GM21529 (cell line): ENCODE measurements at regions not wholly inside any gene's neighbourhood (a gene's known extent, or its start where the extent isn't known, plus 50 kb on each side); places are given as distances from the start of the nearest gene placed in this dataset.
"Not testable (repeated sequence)": the region's sequence is repeated elsewhere in the genome, so short reads cannot be mapped to it uniquely, and the experiment has no call there.

ENCODE experiments used
- ATAC-seq: cut with Tn5 transposase; IDR thresholded peaks from one replicate; pipeline ENCODE4 v1.9.1; 2021; ENCODE audit not compliant: unreplicated experiment

DNA sequence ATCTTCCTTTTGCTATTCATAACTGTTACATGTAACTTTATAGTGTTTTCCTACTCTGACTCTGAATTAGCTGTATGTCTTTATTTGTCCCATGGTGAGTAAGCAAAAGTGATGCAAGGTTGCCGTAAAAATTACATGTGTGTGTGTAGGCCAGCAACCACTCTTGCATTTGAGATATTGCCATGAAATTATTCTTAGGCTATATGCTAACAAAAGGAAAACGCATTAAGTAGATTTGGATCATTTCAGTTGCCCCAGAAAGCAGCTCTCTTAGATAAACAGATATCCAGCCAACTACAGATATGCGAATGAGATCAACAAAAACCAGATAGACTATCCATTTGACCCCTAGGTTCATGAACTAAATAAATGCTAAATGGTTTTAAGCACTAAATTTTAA, 73.6 kb downstream of the CYLC2 start:
- ATAC-seq, result no peak

- no peak for ATAC-seq
Observed at GRCh38 chr9:103078581-103078980, 83.4 kb downstream of the CYLC2 start.

DNA sequence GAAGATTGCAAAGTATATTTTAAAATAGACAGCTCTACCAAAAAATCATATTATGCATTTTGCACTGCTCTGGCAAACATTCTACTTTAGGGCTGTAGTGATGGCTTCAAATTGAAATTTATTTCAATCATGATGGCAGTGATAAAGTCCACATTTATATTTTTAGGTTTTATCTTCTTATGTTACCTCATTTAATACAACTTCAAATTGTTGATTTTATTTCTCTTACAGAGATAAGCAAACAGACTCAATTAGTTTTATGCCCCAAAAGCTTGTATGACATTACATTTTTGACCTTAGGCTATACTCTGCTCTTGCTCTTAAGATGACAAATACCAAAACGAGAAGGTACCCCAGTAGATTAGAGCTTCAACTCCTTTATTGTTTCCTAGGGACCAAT, 87.4 kb downstream of the CYLC2 start:
- ATAC-seq, result no peak

DNA sequence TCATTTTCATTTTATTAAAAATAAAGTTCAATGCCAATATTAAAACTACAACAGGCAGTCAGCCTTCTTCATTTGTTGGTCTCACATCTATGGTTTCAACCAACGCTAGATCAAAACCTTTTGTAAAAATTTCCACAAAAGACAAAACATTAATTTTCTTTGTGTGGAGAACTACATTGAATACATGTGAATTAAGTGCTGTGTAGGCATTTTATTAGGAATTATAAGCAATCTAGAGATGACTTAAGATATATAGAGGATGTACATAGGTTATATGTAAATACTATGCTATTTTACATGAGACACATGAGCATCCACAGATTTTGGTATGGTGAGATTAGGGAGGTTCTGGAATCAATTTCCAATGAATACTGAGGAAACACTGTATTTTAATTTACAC, 94.2 kb downstream of the CYLC2 start:
- no peak for ATAC-seq

DNA sequence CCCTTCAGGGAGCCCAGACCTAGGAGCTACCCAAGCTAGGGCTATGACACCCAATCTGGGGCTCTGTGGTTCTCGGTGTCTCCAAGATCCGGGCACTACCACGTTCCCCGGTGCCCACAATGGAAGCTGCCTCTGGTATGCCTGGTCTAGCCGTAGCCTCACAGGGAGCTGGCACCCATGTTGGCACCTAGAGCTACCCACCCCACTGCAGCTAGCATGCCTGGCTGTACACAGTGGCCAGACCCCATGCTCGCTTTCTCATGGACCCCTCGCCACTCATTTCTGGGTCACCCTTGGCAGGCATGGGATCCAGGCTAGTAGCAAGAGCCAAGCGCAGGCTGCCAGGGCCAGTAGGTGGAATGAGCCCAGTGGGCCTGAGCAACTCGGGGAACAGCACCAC, 109.0 kb downstream of the CYLC2 start:
- no peak for ATAC-seq

DNA sequence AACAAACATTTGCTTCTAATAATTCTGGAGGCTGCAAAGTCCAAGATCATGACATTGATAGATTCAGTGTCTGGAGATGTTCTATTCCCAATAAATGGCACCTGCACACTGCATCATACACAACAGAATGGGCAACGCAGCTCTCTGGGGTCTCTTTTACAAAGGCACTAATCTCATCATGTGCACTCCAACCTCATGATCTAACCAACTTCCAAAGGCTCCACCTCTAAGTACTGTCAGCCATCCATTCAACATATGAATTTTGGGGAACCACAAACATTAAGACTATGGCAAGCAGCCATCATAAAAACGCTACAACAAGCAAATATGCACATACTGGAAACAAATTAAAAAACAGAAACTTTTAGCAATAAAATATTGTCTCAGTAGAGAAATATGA, 121.1 kb downstream of the CYLC2 start:
- no peak for ATAC-seq

DNA sequence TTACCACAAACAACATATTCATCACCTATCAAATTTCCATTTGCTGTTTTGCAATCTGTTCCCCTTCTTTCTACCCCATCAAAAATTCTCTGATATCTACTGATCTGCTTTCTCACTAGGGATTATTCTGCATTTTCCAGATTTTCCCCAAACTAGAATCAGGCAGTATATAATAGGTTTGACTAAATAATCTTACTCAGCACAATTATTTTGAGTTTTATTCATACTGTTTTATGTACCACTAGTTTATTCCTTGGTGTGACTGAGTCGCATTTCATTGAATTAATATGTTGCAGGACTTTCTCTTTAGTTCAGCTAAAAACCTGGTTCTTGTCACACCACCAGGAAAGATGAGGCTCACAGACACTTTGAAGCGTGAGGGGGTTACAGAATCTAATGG, 131.4 kb downstream of the CYLC2 start:
- no peak for ATAC-seq

DNA sequence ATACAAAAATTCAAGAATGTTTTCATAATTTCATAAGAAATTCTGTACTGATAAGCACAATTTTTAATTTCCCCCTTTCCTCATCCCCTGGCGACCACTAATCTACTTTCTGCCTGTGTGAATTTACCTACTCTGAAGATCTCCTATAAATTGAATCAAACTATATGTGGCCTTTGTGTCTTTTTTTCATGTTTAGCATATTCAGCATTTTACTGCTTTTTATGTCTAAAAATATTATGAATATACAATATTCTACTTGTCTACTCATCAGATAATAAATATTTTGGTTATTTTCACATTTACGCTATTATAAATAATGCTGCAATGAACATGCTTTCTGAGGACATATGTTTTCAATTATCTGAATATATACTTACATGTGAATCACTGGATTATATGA, 144.8 kb downstream of the CYLC2 start:
- no peak for ATAC-seq

GRCh38 chr9:103152473-103152872, 157.3 kb downstream of the CYLC2 start:
- ATAC-seq, result no peak

- no peak for ATAC-seq
Observed at GRCh38 chr9:103167530-103167929, 172.4 kb downstream of the CYLC2 start.

- no peak for ATAC-seq
Observed at GRCh38 chr9:103168254-103168653, 173.1 kb downstream of the CYLC2 start.

GRCh38 chr9:103169798-103170197, 174.7 kb downstream of the CYLC2 start:
- ATAC-seq, result no peak

DNA sequence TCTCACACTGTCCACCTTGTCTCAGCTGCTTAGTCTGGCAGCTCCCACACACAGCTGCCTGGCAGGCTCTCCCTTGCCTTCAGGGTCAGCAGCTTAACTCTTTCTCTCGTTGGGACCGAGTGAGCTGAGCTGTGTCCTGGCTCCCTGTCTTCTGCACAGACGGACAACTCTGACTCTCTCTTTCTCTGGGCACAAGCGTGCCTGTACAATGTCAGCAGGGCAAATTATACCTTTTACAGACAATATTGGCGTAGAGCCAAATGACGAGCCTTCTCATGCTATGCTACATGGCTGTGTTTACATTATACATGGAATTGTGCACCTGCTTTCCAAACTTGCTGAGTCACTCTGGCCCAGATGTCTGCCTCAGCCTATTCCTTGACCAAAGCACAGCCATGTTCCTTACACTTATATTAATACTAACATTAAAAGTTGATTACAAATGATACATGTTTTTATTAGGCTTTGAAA, 188.6 kb downstream of the CYLC2 start:
- no peak for ATAC-seq

DNA sequence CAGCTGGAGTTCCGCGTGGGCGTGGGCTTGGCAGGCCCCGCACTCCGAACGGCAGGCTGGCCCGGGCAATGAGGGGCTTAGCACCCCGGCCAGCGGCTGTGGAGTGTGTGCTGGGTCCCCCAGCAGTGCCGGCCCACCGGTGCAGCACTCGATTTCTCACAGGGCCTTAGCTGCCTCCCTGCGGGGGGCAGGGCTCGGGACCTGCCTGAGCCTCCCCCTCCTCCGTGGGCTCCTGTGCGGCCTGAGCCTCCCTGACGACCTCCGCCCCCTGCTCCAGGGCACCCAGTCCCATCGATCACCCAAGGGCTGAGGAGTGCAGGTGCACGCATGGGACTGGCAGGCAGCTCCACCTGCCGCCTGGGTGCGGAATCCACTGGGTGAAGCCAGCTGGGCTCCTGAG, 191.8 kb downstream of the CYLC2 start:
- no peak for ATAC-seq

DNA sequence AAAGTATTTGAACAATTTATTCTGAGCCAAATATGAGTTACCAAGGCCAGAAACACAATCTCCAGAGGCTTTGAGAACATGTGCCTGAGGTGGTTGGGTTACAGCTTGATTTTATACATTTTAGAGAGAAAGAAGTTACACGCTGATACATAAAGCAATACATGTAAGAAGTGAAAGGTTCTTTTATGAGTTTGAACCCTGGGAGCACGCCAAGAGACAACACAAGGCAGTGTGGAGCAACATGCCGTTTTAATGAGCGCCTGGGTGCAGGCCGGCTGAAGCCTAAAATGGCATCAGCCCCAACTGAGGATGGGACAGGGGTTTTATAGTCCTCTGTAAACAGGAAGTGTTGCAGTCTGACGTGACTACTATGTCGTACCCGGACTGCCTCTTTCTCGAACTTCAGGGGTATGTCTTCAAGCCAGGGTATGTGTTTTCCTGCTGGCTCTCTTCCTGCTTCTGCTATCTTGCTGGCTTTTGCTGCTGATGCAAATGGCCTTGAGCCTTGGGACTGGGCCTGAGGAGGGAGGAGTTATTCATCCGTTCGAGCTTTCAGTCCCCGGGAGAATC, 193.7 kb downstream of the CYLC2 start:
- no peak for ATAC-seq

DNA sequence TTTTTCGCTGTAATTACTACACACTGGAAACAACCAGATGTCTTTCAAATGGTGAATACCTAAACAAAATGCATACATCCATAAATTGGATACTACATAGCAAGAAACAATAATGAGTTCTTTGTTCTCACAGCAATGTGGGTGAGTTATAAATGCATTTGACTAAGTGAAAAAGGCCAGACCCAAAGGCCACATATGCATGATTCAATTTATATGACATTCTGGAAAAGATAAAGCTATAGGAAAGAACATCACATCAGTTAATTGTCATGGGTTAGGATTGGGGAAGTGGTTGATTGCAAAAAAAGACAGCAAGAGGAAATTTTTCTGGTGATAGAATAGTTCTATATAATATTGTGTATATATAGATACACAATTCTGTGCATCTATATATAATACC, 198.9 kb downstream of the CYLC2 start:
- no peak for ATAC-seq

DNA sequence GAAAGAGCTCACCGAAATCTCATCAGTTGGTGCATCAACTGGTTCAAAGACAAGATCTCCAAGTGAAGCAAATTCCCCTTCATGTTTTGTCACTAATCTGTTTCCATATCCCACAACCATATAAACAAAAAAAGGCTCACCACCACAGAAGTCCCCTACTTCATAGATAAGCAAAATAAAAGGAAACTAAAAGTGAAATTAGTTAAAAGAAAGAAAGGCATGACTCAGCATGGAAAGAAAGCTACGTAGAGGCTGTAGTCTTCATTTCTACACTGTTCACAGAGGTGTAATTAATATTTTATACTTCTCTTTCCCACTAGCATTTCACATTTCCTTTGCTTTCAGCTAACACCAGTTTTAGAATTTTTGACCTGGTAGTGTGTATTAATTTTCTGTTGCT, 208.0 kb downstream of the CYLC2 start:
- ATAC-seq, result no peak

DNA sequence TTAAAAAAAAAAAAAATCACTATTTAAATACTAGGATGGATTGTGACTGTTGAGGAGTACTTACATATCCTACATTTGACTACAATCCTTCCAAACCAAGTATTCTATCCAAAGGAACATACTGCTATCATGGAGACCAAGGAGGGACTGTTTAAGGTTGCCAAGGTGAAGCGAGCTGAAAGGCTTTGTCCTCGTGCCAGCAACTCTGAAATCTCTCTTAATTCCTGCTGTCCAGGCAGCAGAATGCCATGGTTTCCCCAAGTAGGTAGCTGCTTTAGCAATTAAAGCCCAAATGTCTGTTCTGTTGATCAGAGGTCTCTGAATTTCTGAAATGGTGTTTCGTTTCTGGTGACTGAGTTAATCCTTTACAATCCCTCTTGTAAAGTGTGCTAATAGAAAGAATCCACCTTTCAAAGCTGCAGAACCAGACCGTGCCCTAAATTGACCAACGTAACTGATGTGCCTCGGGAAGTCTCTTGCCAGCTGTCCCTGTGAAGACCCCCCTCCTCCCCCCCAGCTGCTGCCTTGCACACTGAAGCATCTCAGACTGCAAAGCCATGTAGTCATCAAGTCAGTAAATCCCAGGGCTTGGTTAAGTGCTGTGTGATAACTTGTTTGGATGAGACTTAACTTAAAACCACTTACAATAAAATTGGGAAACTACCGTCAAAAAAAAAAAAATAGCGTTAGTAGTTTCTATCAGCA, 210.9 kb downstream of the CYLC2 start:
- not testable (repeated sequence) for ATAC-seq

DNA sequence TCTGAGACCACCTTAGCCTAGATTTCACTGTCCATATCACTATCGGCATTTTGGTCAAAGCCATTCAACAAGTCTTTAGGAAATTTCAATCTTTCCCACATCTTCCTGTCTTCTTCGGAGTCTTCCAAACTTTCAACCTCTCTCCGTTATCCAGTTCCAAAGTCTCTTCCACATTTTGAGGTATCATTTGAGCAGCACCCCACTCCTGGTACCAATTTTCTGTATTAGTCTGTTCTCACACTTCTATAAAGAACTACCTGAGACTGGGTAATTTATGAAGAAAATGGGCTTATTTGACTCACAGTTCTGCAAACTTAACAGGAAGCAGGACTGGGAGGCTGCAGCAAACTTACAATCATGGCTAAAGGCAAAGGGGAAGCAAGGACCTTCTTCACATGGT, 215.5 kb downstream of the CYLC2 start:
- ATAC-seq, result no peak

DNA sequence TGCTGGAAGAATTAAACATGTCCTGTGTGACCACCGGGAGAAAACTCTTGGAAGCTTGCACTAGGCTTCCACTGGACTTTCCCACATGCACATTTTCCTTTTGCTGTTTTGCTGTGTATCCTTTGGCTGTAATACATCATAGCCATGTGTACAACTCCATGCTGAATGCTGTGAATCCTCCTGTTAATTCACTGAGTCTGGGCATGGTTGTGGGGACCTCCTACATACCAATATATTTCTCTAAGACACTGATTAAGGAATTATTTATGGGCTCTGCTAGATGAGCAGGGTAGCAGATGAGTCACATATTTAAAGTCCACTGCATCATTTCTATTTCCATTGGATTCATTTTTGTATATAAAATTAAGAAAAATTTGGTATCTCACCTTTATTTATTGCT, 220.1 kb downstream of the CYLC2 start:
- no peak for ATAC-seq

DNA sequence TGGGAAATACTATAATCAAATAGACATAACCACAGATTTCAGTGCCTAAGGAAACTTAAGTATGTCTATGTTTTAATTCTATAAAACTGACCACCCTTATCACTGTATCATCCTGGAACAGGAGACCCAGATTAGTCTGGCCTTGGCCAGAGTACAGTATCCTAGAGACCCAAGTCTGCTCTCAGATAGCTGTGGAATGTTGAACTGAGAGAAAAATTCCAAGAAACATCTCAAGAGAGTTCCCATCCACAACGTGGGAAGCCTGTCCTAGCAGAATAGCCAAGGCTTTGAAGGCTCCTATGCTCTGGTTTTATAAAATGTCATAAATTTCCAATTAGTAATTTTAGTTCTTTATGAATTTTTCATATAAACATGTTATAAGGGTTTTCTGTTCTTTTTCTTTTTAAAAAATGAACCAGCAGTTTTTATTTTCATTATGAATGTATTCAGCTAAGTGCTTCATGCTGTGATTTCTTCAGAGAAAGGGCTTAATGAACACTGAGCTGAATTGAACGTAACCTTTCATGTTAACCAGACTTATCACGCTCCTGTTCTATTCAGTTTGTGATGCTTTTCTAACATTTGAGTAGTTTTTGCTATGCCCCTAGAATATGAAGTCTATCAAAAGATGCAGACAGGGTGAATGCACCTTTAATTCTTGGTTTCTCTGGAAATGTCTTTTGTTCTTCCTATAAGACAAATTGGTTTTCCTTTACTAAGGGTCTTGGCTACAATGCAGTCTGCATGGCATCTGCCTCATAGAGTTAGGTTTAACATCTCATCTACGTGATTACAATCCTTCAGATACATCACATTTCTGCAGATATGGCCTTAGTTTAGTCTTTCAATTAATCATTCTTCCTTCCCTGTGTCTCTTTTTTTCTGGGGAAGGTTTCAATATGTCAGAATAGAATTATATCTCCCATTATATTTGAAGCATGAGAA, 230.8 kb downstream of the CYLC2 start:
- no peak for ATAC-seq

DNA sequence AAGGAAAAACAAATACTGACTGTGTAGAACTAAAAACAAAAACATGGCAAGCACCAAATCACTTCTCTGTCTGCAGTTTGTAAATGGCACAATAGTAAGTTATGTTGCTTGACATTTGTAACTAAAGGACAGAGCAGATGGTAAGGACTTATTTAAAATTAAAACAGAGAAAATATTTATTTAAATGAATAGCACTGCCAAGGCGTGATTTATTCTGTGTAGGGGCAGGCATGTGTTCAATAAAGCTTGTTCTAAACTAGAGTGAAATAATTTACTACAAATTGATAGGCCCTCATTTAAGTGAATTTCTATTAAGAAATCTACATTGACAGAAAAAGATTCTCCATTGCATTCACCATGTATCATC, 231.5 kb downstream of the CYLC2 start:
- ATAC-seq, result no peak
